GM13977 (cell line): ENCODE measurements at regions not wholly inside any gene's neighbourhood (a gene's known extent, or its start where the extent isn't known, plus 50 kb on each side); places are given as distances from the start of the nearest gene placed in this dataset.

Experiments used
- DNase-seq: peaks from one replicate; pipeline ENCODE4 v3.0.0; 2012; ENCODE audit warnings: low spot score
- in situ Hi-C: fragments of 300-500 bp; cut with MboI; formaldehyde crosslinking; loops from one replicate; pipeline ENCODE4 v1.12.0; 2022; ENCODE audit warnings: low sequenced_read_pairs, low pct_unique_long_range_greater_than_20kb, mixed read lengths, inconsistent platforms; ENCODE audit not compliant: unreplicated experiment
- TF ChIP-seq, protein P1 (sequence below): IDR thresholded peaks from 2 replicates; pipeline ENCODE4 v1.5.1; 2012; ENCODE audit warnings: mild to moderate bottlenecking, control low read depth; ENCODE audit not compliant: insufficient read depth; ENCODE audit errors: extremely low read depth, missing control alignments

DNA sequence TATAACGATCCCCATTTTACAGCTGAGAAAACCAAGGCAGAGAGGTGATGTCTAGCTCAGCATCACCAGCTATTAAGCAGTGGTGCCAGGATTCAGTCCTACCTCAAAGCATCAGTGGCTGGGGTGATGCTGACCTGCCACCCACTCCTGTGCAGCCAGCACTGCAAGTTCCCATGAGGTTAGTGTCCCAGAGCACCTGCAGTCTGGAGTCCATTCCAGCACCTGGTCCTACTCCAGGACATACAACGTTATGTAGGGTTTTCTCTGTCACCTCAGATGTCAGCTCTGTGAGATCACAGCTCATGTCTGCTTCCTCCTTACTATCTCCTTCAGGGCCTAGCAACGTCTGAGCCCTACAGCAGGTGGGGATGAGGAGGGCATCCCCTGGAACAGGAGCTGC is 328.0 kb upstream of the HS6ST1 start:
- in situ Hi-C loops: no loop called here
- TF ChIP-seq, protein P1, sequence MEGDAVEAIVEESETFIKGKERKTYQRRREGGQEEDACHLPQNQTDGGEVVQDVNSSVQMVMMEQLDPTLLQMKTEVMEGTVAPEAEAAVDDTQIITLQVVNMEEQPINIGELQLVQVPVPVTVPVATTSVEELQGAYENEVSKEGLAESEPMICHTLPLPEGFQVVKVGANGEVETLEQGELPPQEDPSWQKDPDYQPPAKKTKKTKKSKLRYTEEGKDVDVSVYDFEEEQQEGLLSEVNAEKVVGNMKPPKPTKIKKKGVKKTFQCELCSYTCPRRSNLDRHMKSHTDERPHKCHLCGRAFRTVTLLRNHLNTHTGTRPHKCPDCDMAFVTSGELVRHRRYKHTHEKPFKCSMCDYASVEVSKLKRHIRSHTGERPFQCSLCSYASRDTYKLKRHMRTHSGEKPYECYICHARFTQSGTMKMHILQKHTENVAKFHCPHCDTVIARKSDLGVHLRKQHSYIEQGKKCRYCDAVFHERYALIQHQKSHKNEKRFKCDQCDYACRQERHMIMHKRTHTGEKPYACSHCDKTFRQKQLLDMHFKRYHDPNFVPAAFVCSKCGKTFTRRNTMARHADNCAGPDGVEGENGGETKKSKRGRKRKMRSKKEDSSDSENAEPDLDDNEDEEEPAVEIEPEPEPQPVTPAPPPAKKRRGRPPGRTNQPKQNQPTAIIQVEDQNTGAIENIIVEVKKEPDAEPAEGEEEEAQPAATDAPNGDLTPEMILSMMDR: no peak
- no peak for DNase-seq

DNA sequence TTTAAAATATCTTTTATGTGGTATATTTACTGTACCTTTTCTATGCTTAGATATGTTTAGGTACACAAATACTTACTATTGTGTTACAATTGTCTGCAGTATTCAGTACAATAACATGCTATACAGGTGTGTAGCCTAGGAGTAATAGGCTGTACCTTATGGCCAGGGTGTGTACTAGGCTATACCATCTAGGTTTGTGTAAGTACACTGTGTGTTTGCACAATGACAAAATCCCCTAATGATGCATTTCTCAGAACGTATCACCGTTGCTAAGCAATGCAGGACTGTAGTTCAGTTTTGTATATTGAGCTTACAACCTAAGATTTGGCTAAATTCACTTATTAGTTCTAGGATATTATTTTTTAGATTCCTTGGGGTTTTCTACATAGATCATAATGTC is 332.3 kb upstream of the HS6ST1 start:
- in situ Hi-C loops: no loop called here
- TF ChIP-seq, protein P1: no peak
- no peak for DNase-seq

DNA sequence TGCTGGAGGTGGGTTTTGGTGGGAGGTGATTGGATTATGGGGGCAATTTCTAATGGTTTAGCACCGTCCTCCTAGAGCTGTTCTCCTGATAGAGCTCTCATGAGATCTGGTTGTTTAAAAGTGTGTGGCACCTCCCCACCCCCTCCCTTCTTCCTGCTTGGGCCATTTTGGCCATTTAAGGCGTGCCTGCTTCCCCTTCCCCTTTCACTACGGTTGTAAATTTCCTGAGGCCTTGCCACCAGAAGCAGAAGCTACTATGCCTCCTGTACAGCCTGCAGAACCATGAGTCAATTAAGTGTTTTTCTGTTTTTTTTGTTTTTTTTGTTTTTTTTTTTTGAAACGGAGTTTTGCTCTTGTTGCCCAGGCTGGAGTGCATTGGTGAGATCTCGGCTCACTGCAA is 335.7 kb upstream of the HS6ST1 start:
- in situ Hi-C loops: no loop called here
- TF ChIP-seq, protein P1: no peak
- DNase-seq: no peak

DNA sequence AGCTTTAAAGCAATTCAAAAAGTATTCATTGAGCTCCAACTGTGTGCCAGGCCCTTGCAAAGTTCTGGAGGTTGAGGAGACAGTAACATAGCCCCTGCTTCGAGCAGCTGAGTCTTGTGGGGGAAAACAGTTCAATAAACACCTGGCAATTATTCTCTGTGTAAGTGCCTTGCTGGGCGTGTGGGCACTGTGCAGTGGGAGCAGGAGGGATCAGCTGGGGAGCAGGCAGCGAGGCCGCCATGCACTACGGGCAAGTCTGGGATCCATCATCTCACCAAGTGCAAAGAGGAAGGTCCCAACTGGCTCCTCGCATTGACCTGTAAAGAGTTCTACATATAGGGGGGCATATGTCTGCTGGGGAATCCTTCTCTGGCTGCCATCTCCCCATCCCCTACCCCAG is 342.2 kb upstream of the HS6ST1 start:
- TF ChIP-seq, protein P1: no peak
- DNase-seq: no peak
- in situ Hi-C loops: no loop called here

DNA sequence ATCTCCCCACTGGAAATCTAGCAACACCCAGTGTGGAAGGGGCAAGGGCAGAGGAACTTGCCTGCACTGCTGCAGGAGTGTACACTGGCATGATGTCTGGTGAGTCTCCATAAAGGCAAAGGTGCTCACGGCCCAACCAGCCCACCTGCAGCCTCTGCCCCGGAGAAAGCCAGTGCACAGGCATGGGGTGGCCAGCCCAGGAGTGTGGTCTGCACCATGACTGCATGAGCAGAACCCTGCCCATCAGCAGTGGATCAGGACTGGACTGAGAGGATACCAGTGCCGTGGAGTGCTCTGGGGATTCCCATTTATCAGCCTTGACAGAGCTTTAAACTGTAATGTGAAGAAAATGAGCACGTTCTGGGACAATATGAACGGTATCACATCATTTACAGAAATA is 342.6 kb upstream of the HS6ST1 start:
- TF ChIP-seq, protein P1: no peak
- DNase-seq: no peak
- in situ Hi-C loops: no loop called here

DNA sequence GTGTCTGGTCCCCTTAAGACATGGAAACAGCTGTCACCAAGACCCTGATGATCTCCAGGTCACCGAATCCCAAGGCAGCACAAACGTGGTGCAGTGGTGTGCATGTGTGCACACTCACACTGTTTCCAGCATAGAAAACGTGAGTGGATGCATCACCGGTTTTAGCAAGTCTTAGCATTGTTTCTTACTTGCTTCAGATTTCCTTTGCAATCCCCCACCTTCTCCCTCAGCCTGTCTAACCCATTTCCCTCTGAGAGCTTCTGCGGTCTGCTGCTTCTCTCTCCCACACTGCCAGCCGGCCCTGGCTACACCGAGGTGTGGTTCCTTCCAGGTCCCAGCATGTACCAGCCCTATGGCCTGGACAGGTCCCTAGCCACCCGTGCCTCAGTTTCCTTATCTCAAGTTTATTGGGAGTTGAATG is 343.4 kb upstream of the HS6ST1 start:
- TF ChIP-seq, protein P1: no peak
- in situ Hi-C loops: no loop called here
- DNase-seq: no peak
